MG63 (cell line): ENCODE measurements at regions not wholly inside any gene's neighbourhood (a gene's known extent, or its start where the extent isn't known, plus 50 kb on each side); places are given as distances from the start of the nearest gene placed in this dataset.

ENCODE experiments used
- DNase-seq: peaks from one replicate; pipeline ENCODE4 v3.0.0-alpha.2; 2020
- H3K27me3 ChIP-seq: fragments of 250-450 bp; sonication (Bioruptor Pico); 2 replicates; pipeline ENCODE4 v1.5.1; 2020; ENCODE audit warnings: mild to moderate bottlenecking, moderate library complexity
- H3K36me3 ChIP-seq: fragments of 250-450 bp; sonication (Bioruptor Pico); 2 replicates; pipeline ENCODE4 v1.5.1; 2020; ENCODE audit warnings: mild to moderate bottlenecking, moderate library complexity
- H3K4me3 ChIP-seq: fragments of 250-450 bp; sonication (Bioruptor Pico); 2 replicates; pipeline ENCODE4 v1.5.1; 2020; ENCODE audit warnings: mild to moderate bottlenecking, moderate library complexity
- H3K9me3 ChIP-seq: fragments of 250-450 bp; sonication (Bioruptor Pico); 2 replicates; pipeline ENCODE4 v1.5.1; 2020; ENCODE audit warnings: mild to moderate bottlenecking, moderate library complexity

- Histone ChIP-seq H3K27me3 (peaks cover 26% of the 10 kb centered on the region), H3K4me3 (no peak overlapping the region)
- no peak for DNase-seq
Measured at GRCh38 chr20:62554214-62554897, 78.6 kb upstream of the GATA5 start.

GRCh38 chr20:62554898-62555641 is 79.3 kb upstream of the GATA5 start:
- Histone ChIP-seq H3K9me3 (no peaks in the 10 kb centered on the region), H3K27me3 (peaks cover 26% of the 10 kb centered on the region), H3K4me3 (no peak overlapping the region), H3K36me3 (no peaks in the 10 kb centered on the region)
- DNase-seq: no peak

More at GRCh38 chr20:62554214-62554897, 78.6 kb upstream of the GATA5 start:
- H3K36me3 ChIP-seq: no peaks in the 10 kb centered on the region
- H3K9me3 ChIP-seq: no peaks in the 10 kb centered on the region

GRCh38 chr20:62555642-62556420 is 80.0 kb upstream of the GATA5 start:
- H3K9me3 ChIP-seq: no peaks in the 10 kb centered on the region
- DNase-seq: no peak
- H3K4me3 ChIP-seq: no peak overlapping the region
- peaks cover 22% of the 10 kb centered on the region for H3K27me3 ChIP-seq
- H3K36me3 ChIP-seq: no peaks in the 10 kb centered on the region

GRCh38 chr20:62557462-62557861 is 81.7 kb upstream of the GATA5 start:
- peak; percentile 34 for DNase-seq
- H3K36me3 ChIP-seq: no peaks in the 10 kb centered on the region
- peaks cover 9% of the 10 kb centered on the region; the same call in 1 of the 2 replicates for H3K27me3 ChIP-seq
- no peak overlapping the region for H3K4me3 ChIP-seq
- no peaks in the 10 kb centered on the region for H3K9me3 ChIP-seq

GRCh38 chr20:62557999-62558408 is 82.2 kb upstream of the GATA5 start:
- no peak overlapping the region for H3K4me3 ChIP-seq
- H3K27me3 ChIP-seq: peaks cover 6% of the 10 kb centered on the region; the same call in 1 of the 2 replicates
- DNase-seq: no peak
- H3K36me3 ChIP-seq: no peaks in the 10 kb centered on the region
- H3K9me3 ChIP-seq: no peaks in the 10 kb centered on the region

- no peak for DNase-seq
- no peaks in the 10 kb centered on the region for H3K36me3 ChIP-seq
- H3K4me3 ChIP-seq: no peak overlapping the region
- no peaks in the 10 kb centered on the region for H3K9me3 ChIP-seq
- peaks cover 3% of the 10 kb centered on the region; the same call in 1 of the 2 replicates for H3K27me3 ChIP-seq
Measured at GRCh38 chr20:62558779-62559178, 83.0 kb upstream of the GATA5 start.

- Histone ChIP-seq H3K27me3 (no peaks in the 10 kb centered on the region), H3K4me3 (no peak overlapping the region), H3K36me3 (no peaks in the 10 kb centered on the region), H3K9me3 (no peaks in the 10 kb centered on the region)
- no peak for DNase-seq
Measured at GRCh38 chr20:62560162-62560561, 82.1 kb upstream of the SLCO4A1 start.

GRCh38 chr20:62561182-62561581 is 81.1 kb upstream of the SLCO4A1 start:
- no peaks in the 10 kb centered on the region for H3K9me3 ChIP-seq
- H3K36me3 ChIP-seq: no peaks in the 10 kb centered on the region
- H3K27me3 ChIP-seq: no peaks in the 10 kb centered on the region
- no peak for DNase-seq
- H3K4me3 ChIP-seq: no peak overlapping the region

- H3K9me3 ChIP-seq: no peaks in the 10 kb centered on the region
- no peaks in the 10 kb centered on the region for H3K27me3 ChIP-seq
- H3K36me3 ChIP-seq: no peaks in the 10 kb centered on the region
- DNase-seq: no peak
- no peak overlapping the region for H3K4me3 ChIP-seq
Measured at GRCh38 chr20:62561948-62562347, 80.4 kb upstream of the SLCO4A1 start.

GRCh38 chr20:62562831-62563230 is 79.5 kb upstream of the SLCO4A1 start:
- Histone ChIP-seq H3K4me3 (no peak overlapping the region), H3K27me3 (no peaks in the 10 kb centered on the region), H3K9me3 (no peaks in the 10 kb centered on the region), H3K36me3 (no peaks in the 10 kb centered on the region)
- DNase-seq: no peak

GRCh38 chr20:62563561-62563960 is 78.7 kb upstream of the SLCO4A1 start:
- Histone ChIP-seq H3K36me3 (no peaks in the 10 kb centered on the region), H3K27me3 (no peaks in the 10 kb centered on the region), H3K9me3 (no peaks in the 10 kb centered on the region), H3K4me3 (no peak overlapping the region)
- no peak for DNase-seq

- no peak overlapping the region for H3K4me3 ChIP-seq
- DNase-seq: no peak
- H3K9me3 ChIP-seq: no peaks in the 10 kb centered on the region
- no peaks in the 10 kb centered on the region for H3K36me3 ChIP-seq
- no peaks in the 10 kb centered on the region for H3K27me3 ChIP-seq
Measured at GRCh38 chr20:62564456-62565245, 77.7 kb upstream of the SLCO4A1 start.

- Histone ChIP-seq H3K27me3 (no peaks in the 10 kb centered on the region), H3K36me3 (no peaks in the 10 kb centered on the region), H3K9me3 (no peaks in the 10 kb centered on the region), H3K4me3 (no peak overlapping the region)
- DNase-seq: no peak
Measured at GRCh38 chr20:62566266-62566665, 76.0 kb upstream of the SLCO4A1 start.

GRCh38 chr20:62566771-62567170 is 75.5 kb upstream of the SLCO4A1 start:
- no peak for DNase-seq
- H3K27me3 ChIP-seq: no peaks in the 10 kb centered on the region
- H3K9me3 ChIP-seq: no peaks in the 10 kb centered on the region
- H3K4me3 ChIP-seq: no peak overlapping the region
- no peaks in the 10 kb centered on the region for H3K36me3 ChIP-seq

- no peak overlapping the region for H3K4me3 ChIP-seq
- H3K9me3 ChIP-seq: no peaks in the 10 kb centered on the region
- no peaks in the 10 kb centered on the region for H3K36me3 ChIP-seq
- DNase-seq: no peak
- no peaks in the 10 kb centered on the region for H3K27me3 ChIP-seq
Measured at GRCh38 chr20:62567246-62568044, 74.9 kb upstream of the SLCO4A1 start.

GRCh38 chr20:62568045-62568389 is 74.3 kb upstream of the SLCO4A1 start:
- DNase-seq: no peak
- Histone ChIP-seq H3K27me3 (no peaks in the 10 kb centered on the region; the same call in 1 of the 2 replicates), H3K36me3 (no peaks in the 10 kb centered on the region), H3K4me3 (no peak overlapping the region), H3K9me3 (no peaks in the 10 kb centered on the region)
